ENCODE measurements at regions not wholly inside any gene's neighbourhood (a gene's known extent, or its start where the extent isn't known, plus 50 kb on each side); places are given as distances from the start of the nearest gene placed in this dataset.

GRCh38 chr4:77437079-77437478 lies 168.5 kb upstream of the CXCL13 start (continued):
- TF ChIP-seq ZNF687 (IDR thresholded peaks at IDR 0.05) (no peak), ZNF24 (IDR thresholded peaks at IDR 0.05) (no peak), SREBF1 (IDR thresholded peaks at IDR 0.05; ENCODE audit: low read length) (no peak), MEF2B (IDR thresholded peaks at IDR 0.05; ENCODE audit: partially characterized antibody, poor library complexity, severe bottlenecking) (no peak), CREB1 (IDR thresholded peaks at IDR 0.05; ENCODE audit: low read depth) (no peak)

GRCh38 chr4:77438549-77438948 lies 167.1 kb upstream of the CXCL13 start:
- Histone ChIP-seq H3K4me2 (ENCODE audit: control insufficient read depth, insufficient read depth) (no peak overlapping the region), H3K9me3 (replicated peaks; ENCODE audit: control insufficient read depth, insufficient read depth, low read length) (no peaks in the 10 kb centered on the region), H3K9ac (ENCODE audit: control insufficient read depth, insufficient read depth, low read length) (no peak overlapping the region), H4K20me1 (ENCODE audit: control insufficient read depth, insufficient read depth) (no peaks in the 10 kb centered on the region), H3K36me3 (ENCODE audit: control insufficient read depth in 2 of 2, insufficient read depth in 2 of 2, low read length in 1 of 2) (no peaks in the 10 kb centered on the region), H3K4me1 (ENCODE audit: control insufficient read depth, insufficient read depth, low read length) (no peaks in the 10 kb centered on the region), H3K27me3 (replicated peaks in 1 of 2; ENCODE audit: control insufficient read depth in 2 of 2, insufficient read depth in 2 of 2, low read length in 1 of 2) (no peaks in the 10 kb centered on the region), H2AFZ (ENCODE audit: control insufficient read depth, low read depth, low read length) (no peak overlapping the region), H3K79me2 (ENCODE audit: control insufficient read depth, insufficient read depth, low read length) (no peaks in the 10 kb centered on the region), H3K4me3 (no peak overlapping the region), H3K27ac (ENCODE audit: control insufficient read depth, insufficient read depth) (no peak overlapping the region)
- no peak for ATAC-seq
- CTCF ChIA-PET, result no interaction called here
- RAD21 ChIA-PET (ENCODE audit: unreplicated experiment), result no interaction called here
- POLR2A ChIA-PET, result no interaction called here
- no TSS peak for BruUV-seq (replicated peaks)
- WGBS (ENCODE audit: insufficient coverage, insufficient replicate concordance, low lambda C conversion rate, missing lambda C conversion rate), result 83% methylated on average over 9 of the region's 9 CpGs
- in situ Hi-C loops (cut with MboI), result no loop called here
- DNase-seq (ENCODE audit: low read depth, low spot score), result no peak
- no peak for FAIRE-seq
- TF ChIP-seq STAT3 (IDR thresholded peaks at IDR 0.05; ENCODE audit: low read depth, low read length) (no peak), CHD1 (IDR thresholded peaks at IDR 0.05; ENCODE audit: low read depth, low read length) (no peak), TBL1XR1 (IDR thresholded peaks at IDR 0.05; ENCODE audit: low read depth, low read length) (no peak), TCF12 (IDR thresholded peaks at IDR 0.05; ENCODE audit: low read depth, low read length) (no peak), ZNF274 (IDR thresholded peaks at IDR 0.05; ENCODE audit: insufficient read depth, insufficient read length) (no peak), PAX8 (IDR thresholded peaks at IDR 0.05) (no peak), LARP7 (IDR thresholded peaks at IDR 0.05) (no peak), POLR2AphosphoS2 (IDR thresholded peaks at IDR 0.05; ENCODE audit: low read depth, low read length) (no peak), HDGF (IDR thresholded peaks at IDR 0.05) (no peak), FOXK2 (IDR thresholded peaks at IDR 0.05) (no peak), STAT1 (conservative IDR thresholded peaks at IDR 0.05) (no peak), BRCA1 (IDR thresholded peaks at IDR 0.05; ENCODE audit: low read depth, low read length) (no peak), EP300 (IDR thresholded peaks at IDR 0.05; ENCODE audit: borderline replicate concordance in 1 of 2, control insufficient read depth in 1 of 2, low read depth in 2 of 2, low read length in 2 of 2) (no peak), NFYA (IDR thresholded peaks at IDR 0.05; ENCODE audit: borderline replicate concordance, low read depth, low read length) (no peak)
- intact Hi-C loops (cut with micrococcal nuclease; ENCODE audit: unreplicated experiment), result no loop called here
- SMC1A ChIA-PET (ENCODE audit: uncharacterized antibody, unreplicated experiment), result no interaction called here

Data from GM12878 (cell line).